Smooth muscle cell (in vitro differentiated cells): ENCODE measurements at regions not wholly inside any gene's neighbourhood (a gene's known extent, or its start where the extent isn't known, plus 50 kb on each side); places are given as distances from the start of the nearest gene placed in this dataset.

ENCODE experiments used
- DNase-seq: peaks from one replicate; lab custom pipeline; 2025; ENCODE audit not compliant: unreplicated experiment; lab: John Stamatoyannopoulos, UW
- H2AFZ ChIP-seq: fragments of 200-600 bp; sonication (generic); 2 replicates; pipeline ENCODE4 v1.6.0; 2016; ENCODE audit warnings: antibody characterized with exemption, low read depth, mild to moderate bottlenecking
- H3F3A ChIP-seq: fragments of 200-600 bp; sonication (generic); 2 replicates; pipeline ENCODE4 v1.6.0; 2017; ENCODE audit warnings: antibody characterized with exemption, low read depth
- H3K27ac ChIP-seq: fragments of 200-600 bp; sonication (generic); 2 replicates; pipeline ENCODE4 v1.5.1; 2016; ENCODE audit warnings: low read depth, mild to moderate bottlenecking
- H3K27me3 ChIP-seq: fragments of 200-600 bp; sonication (generic); 2 replicates; pipeline ENCODE4 v1.6.1; 2016; ENCODE audit warnings: low read depth, mild to moderate bottlenecking
- H3K36me3 ChIP-seq: fragments of 200-600 bp; sonication (generic); 2 replicates; pipeline ENCODE4 v1.5.1; 2016; ENCODE audit warnings: low read depth
- H3K4me1 ChIP-seq: fragments of 200-600 bp; sonication (generic); 2 replicates; pipeline ENCODE4 v1.5.1; 2016; ENCODE audit warnings: low read depth
- H3K4me2 ChIP-seq: fragments of 200-600 bp; sonication (generic); 2 replicates; pipeline ENCODE4 v1.6.0; 2016; ENCODE audit warnings: mild to moderate bottlenecking
- H3K4me3 ChIP-seq: fragments of 200-600 bp; sonication (generic); 2 replicates; pipeline ENCODE4 v1.5.1; 2016; ENCODE audit warnings: mild to moderate bottlenecking
- H3K79me2 ChIP-seq: fragments of 200-600 bp; sonication (generic); 2 replicates; pipeline ENCODE4 v1.6.0; 2016; ENCODE audit warnings: low read depth, mild to moderate bottlenecking
- H3K9ac ChIP-seq: fragments of 200-600 bp; sonication (generic); 2 replicates; pipeline ENCODE4 v1.6.0; 2016; ENCODE audit warnings: low read depth
- H3K9me3 ChIP-seq: fragments of 200-600 bp; sonication (generic); replicated peaks from 2 replicates; pipeline ENCODE4 v1.5.1; 2016; ENCODE audit warnings: low read depth
- H4K20me1 ChIP-seq: fragments of 200-600 bp; sonication (generic); 2 replicates; pipeline ENCODE4 v1.6.0; 2016; ENCODE audit warnings: low read depth
- CTCF ChIP-seq: fragments of 200-600 bp; sonication (generic); IDR thresholded peaks from 2 replicates; pipeline ENCODE4 v1.5.1; 2017; ENCODE audit warnings: borderline replicate concordance, mild to moderate bottlenecking, antibody characterized with exemption; ENCODE audit not compliant: insufficient read depth, poor library complexity, severe bottlenecking
- WGBS: methylation state at CpG from one replicate; pipeline ENCODE4 v1.1.7; 2016; ENCODE audit warnings: low lambda C conversion rate; 5-methylcytosine and 5-hydroxymethylcytosine counted together

DNA sequence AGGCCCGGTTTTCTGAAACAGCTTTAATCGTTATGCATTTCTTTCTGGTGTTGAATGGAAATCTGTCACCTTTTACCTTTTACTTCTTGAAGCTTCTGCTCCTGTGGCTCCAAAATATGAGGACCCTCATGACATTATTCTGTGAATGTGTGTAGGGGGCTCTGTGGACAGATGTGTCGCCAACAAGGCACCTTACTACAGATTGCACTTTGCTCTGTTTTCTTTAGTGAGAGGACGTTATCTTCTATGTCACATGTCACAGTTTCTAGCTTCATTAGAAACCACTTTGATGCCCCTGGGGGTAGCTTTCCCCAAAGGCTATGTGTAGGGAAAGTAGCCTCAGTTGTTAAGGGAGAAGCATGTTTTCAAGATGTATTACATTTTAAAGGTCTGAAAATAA is 195.6 kb downstream of the ZNF621 start:
- 89% methylated on average over 4 of the region's 4 CpGs for WGBS
- no peaks in the 10 kb centered on the region for H3K36me3 ChIP-seq

DNA sequence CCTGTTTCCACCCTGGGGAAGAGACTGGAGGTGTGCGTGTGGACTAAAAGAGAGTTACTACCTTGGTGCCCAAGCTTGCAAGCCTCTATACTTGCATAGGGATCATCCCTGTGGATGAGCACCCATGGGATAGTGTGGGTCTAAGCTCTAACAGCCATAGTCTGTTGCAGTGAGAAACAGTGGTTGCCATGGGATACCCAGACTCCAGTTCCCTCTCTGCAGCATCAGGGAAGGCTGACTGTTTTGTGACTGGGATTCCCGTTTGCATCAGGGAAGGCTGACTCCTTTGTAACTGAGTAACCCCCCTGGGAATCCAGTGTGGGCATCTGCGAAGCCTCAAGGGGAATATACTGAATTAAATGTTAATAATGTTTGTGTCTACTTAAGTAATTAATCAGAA is 196.1 kb downstream of the ZNF621 start:
- H3K27ac ChIP-seq: no peak overlapping the region
- 76% methylated on average over 3 of the region's 3 CpGs for WGBS
- no peak overlapping the region for H3K4me3 ChIP-seq
- TF ChIP-seq CTCF: no peak
- no peaks in the 10 kb centered on the region for H3K4me1 ChIP-seq
- H3K9ac ChIP-seq: no peak overlapping the region
- no peak overlapping the region for H2AFZ ChIP-seq
- no peaks in the 10 kb centered on the region for H3K79me2 ChIP-seq
- H3F3A ChIP-seq: no peaks in the 10 kb centered on the region
- H3K9me3 ChIP-seq: no peaks in the 10 kb centered on the region
- no peak overlapping the region for H3K4me2 ChIP-seq
- H4K20me1 ChIP-seq: no peaks in the 10 kb centered on the region
- H3K27me3 ChIP-seq: no peaks in the 10 kb centered on the region
- DNase-seq: no peak
- H3K36me3 ChIP-seq: no peaks in the 10 kb centered on the region

More for the DNA sequence above, 195.6 kb downstream of the ZNF621 start:
- Histone ChIP-seq H2AFZ (no peak overlapping the region), H3F3A (no peaks in the 10 kb centered on the region), H3K27me3 (no peaks in the 10 kb centered on the region), H3K9ac (no peak overlapping the region), H3K4me2 (no peak overlapping the region), H4K20me1 (no peaks in the 10 kb centered on the region), H3K27ac (no peak overlapping the region), H3K79me2 (no peaks in the 10 kb centered on the region), H3K4me1 (no peaks in the 10 kb centered on the region), H3K9me3 (no peaks in the 10 kb centered on the region), H3K4me3 (no peak overlapping the region)
- no peak for DNase-seq
- no peak for TF ChIP-seq CTCF

GRCh38 chr3:40723083-40723660 is 198.4 kb downstream of the ZNF621 start:
- Histone ChIP-seq H3K4me3 (no peak overlapping the region), H3K36me3 (no peaks in the 10 kb centered on the region), H3K27ac (no peak overlapping the region), H4K20me1 (no peaks in the 10 kb centered on the region), H2AFZ (no peak overlapping the region), H3F3A (no peaks in the 10 kb centered on the region), H3K79me2 (no peaks in the 10 kb centered on the region), H3K9ac (no peak overlapping the region), H3K4me1 (no peaks in the 10 kb centered on the region), H3K9me3 (no peaks in the 10 kb centered on the region), H3K4me2 (no peak overlapping the region), H3K27me3 (no peaks in the 10 kb centered on the region)
- no peak for TF ChIP-seq CTCF
- no peak for DNase-seq

GRCh38 chr3:40725031-40725430 is 200.3 kb downstream of the ZNF621 start:
- TF ChIP-seq CTCF: no peak
- no peaks in the 10 kb centered on the region for H3K27me3 ChIP-seq
- H3K36me3 ChIP-seq: no peaks in the 10 kb centered on the region
- no peak for DNase-seq
- H3K4me3 ChIP-seq: no peak overlapping the region
- H4K20me1 ChIP-seq: no peaks in the 10 kb centered on the region
- H2AFZ ChIP-seq: no peak overlapping the region
- H3K9ac ChIP-seq: no peak overlapping the region
- peaks cover 6% of the 10 kb centered on the region for H3K9me3 ChIP-seq
- H3K79me2 ChIP-seq: no peaks in the 10 kb centered on the region
- no peak overlapping the region for H3K4me2 ChIP-seq
- no peaks in the 10 kb centered on the region for H3F3A ChIP-seq
- H3K4me1 ChIP-seq: no peaks in the 10 kb centered on the region
- no peak overlapping the region for H3K27ac ChIP-seq
